ENCODE measurements at regions not wholly inside any gene's neighbourhood (a gene's known extent, or its start where the extent isn't known, plus 50 kb on each side); places are given as distances from the start of the nearest gene placed in this dataset.

GRCh38 chr3:72245183-72245811 is 460.3 kb upstream of the PROK2 start:
- no peak overlapping the region for H3K4me3 ChIP-seq (ENCODE audit: low read length)
- H3K27ac ChIP-seq (ENCODE audit: low read length): no peak overlapping the region
- no peaks in the 10 kb centered on the region for H3K9me3 ChIP-seq (ENCODE audit: control insufficient read depth, low read depth, low read length)
- H3K4me1 ChIP-seq (ENCODE audit: control insufficient read depth, low read depth, low read length): no peaks in the 10 kb centered on the region
- H3K9ac ChIP-seq (ENCODE audit: low read length): no peak overlapping the region
- no peaks in the 10 kb centered on the region for H3K36me3 ChIP-seq (ENCODE audit: control insufficient read depth, low read depth, low read length)
- no peaks in the 10 kb centered on the region for H3K27me3 ChIP-seq (ENCODE audit: control insufficient read depth, insufficient read depth, low read length)

- H3K9me3 ChIP-seq (ENCODE audit: control insufficient read depth, low read depth, low read length): no peaks in the 10 kb centered on the region
- H3K4me3 ChIP-seq (ENCODE audit: low read length): no peak overlapping the region
- no peaks in the 10 kb centered on the region for H3K4me1 ChIP-seq (ENCODE audit: control insufficient read depth, low read depth, low read length)
- H3K27ac ChIP-seq (ENCODE audit: low read length): no peak overlapping the region
- H3K27me3 ChIP-seq (ENCODE audit: control insufficient read depth, insufficient read depth, low read length): no peaks in the 10 kb centered on the region
- no peak overlapping the region for H3K9ac ChIP-seq (ENCODE audit: low read length)
- no peaks in the 10 kb centered on the region for H3K36me3 ChIP-seq (ENCODE audit: control insufficient read depth, low read depth, low read length)
Measured at GRCh38 chr3:72244396-72244795, 459.4 kb upstream of the PROK2 start.

GRCh38 chr3:72242326-72242725 is 457.4 kb upstream of the PROK2 start:
- Histone ChIP-seq H3K27ac (ENCODE audit: low read length) (no peak overlapping the region), H3K36me3 (ENCODE audit: control insufficient read depth, low read depth, low read length) (no peaks in the 10 kb centered on the region), H3K27me3 (ENCODE audit: control insufficient read depth, insufficient read depth, low read length) (no peaks in the 10 kb centered on the region), H3K4me3 (ENCODE audit: low read length) (no peak overlapping the region), H3K9me3 (ENCODE audit: control insufficient read depth, low read depth, low read length) (no peaks in the 10 kb centered on the region), H3K9ac (ENCODE audit: low read length) (no peak overlapping the region), H3K4me1 (ENCODE audit: control insufficient read depth, low read depth, low read length) (no peaks in the 10 kb centered on the region)

GRCh38 chr3:72241525-72241924 is 456.6 kb upstream of the PROK2 start:
- no peaks in the 10 kb centered on the region for H3K36me3 ChIP-seq (ENCODE audit: control insufficient read depth, low read depth, low read length)
- H3K9ac ChIP-seq (ENCODE audit: low read length): no peak overlapping the region
- H3K27me3 ChIP-seq (ENCODE audit: control insufficient read depth, insufficient read depth, low read length): no peaks in the 10 kb centered on the region
- H3K27ac ChIP-seq (ENCODE audit: low read length): no peak overlapping the region
- H3K9me3 ChIP-seq (ENCODE audit: control insufficient read depth, low read depth, low read length): no peaks in the 10 kb centered on the region
- no peak overlapping the region for H3K4me3 ChIP-seq (ENCODE audit: low read length)
- H3K4me1 ChIP-seq (ENCODE audit: control insufficient read depth, low read depth, low read length): no peaks in the 10 kb centered on the region

- H3K4me3 ChIP-seq (ENCODE audit: low read length): no peak overlapping the region
- H3K9ac ChIP-seq (ENCODE audit: low read length): no peak overlapping the region
- no peaks in the 10 kb centered on the region for H3K27me3 ChIP-seq (ENCODE audit: control insufficient read depth, insufficient read depth, low read length)
- no peaks in the 10 kb centered on the region for H3K36me3 ChIP-seq (ENCODE audit: control insufficient read depth, low read depth, low read length)
- H3K4me1 ChIP-seq (ENCODE audit: control insufficient read depth, low read depth, low read length): no peaks in the 10 kb centered on the region
- no peaks in the 10 kb centered on the region for H3K9me3 ChIP-seq (ENCODE audit: control insufficient read depth, low read depth, low read length)
- no peak overlapping the region for H3K27ac ChIP-seq (ENCODE audit: low read length)
Measured at GRCh38 chr3:72240531-72240930, 455.6 kb upstream of the PROK2 start.

- H3K9ac ChIP-seq (ENCODE audit: low read length): no peak overlapping the region
- H3K4me1 ChIP-seq (ENCODE audit: control insufficient read depth, low read depth, low read length): no peaks in the 10 kb centered on the region
Measured at GRCh38 chr3:72238801-72239200, 453.9 kb upstream of the PROK2 start.

GRCh38 chr3:72238010-72238691 is 453.2 kb upstream of the PROK2 start:
- no peak overlapping the region for H3K9ac ChIP-seq (ENCODE audit: low read length)
- no peak overlapping the region for H3K27ac ChIP-seq (ENCODE audit: low read length)
- no peaks in the 10 kb centered on the region for H3K4me1 ChIP-seq (ENCODE audit: control insufficient read depth, low read depth, low read length)
- H3K4me3 ChIP-seq (ENCODE audit: low read length): no peak overlapping the region
- no peaks in the 10 kb centered on the region for H3K36me3 ChIP-seq (ENCODE audit: control insufficient read depth, low read depth, low read length)
- no peaks in the 10 kb centered on the region for H3K9me3 ChIP-seq (ENCODE audit: control insufficient read depth, low read depth, low read length)
- no peaks in the 10 kb centered on the region for H3K27me3 ChIP-seq (ENCODE audit: control insufficient read depth, insufficient read depth, low read length)

More at GRCh38 chr3:72238801-72239200, 453.9 kb upstream of the PROK2 start:
- H3K36me3 ChIP-seq (ENCODE audit: control insufficient read depth, low read depth, low read length): no peaks in the 10 kb centered on the region
- no peaks in the 10 kb centered on the region for H3K27me3 ChIP-seq (ENCODE audit: control insufficient read depth, insufficient read depth, low read length)
- H3K9me3 ChIP-seq (ENCODE audit: control insufficient read depth, low read depth, low read length): no peaks in the 10 kb centered on the region
- no peak overlapping the region for H3K4me3 ChIP-seq (ENCODE audit: low read length)
- no peak overlapping the region for H3K27ac ChIP-seq (ENCODE audit: low read length)

GRCh38 chr3:72237679-72238009 is 452.7 kb upstream of the PROK2 start:
- Histone ChIP-seq H3K27ac (ENCODE audit: low read length) (no peak overlapping the region), H3K9me3 (ENCODE audit: control insufficient read depth, low read depth, low read length) (no peaks in the 10 kb centered on the region)

GRCh38 chr3:72234391-72234790 is 449.4 kb upstream of the PROK2 start:
- Histone ChIP-seq H3K4me3 (ENCODE audit: low read length) (no peak overlapping the region), H3K9me3 (ENCODE audit: control insufficient read depth, low read depth, low read length) (no peaks in the 10 kb centered on the region), H3K27ac (ENCODE audit: low read length) (no peak overlapping the region), H3K9ac (ENCODE audit: low read length) (no peak overlapping the region), H3K4me1 (ENCODE audit: control insufficient read depth, low read depth, low read length) (no peaks in the 10 kb centered on the region), H3K27me3 (ENCODE audit: control insufficient read depth, insufficient read depth, low read length) (no peaks in the 10 kb centered on the region), H3K36me3 (ENCODE audit: control insufficient read depth, low read depth, low read length) (no peaks in the 10 kb centered on the region)

More at GRCh38 chr3:72237679-72238009, 452.7 kb upstream of the PROK2 start:
- Histone ChIP-seq H3K4me1 (ENCODE audit: control insufficient read depth, low read depth, low read length) (no peaks in the 10 kb centered on the region), H3K4me3 (ENCODE audit: low read length) (no peak overlapping the region), H3K27me3 (ENCODE audit: control insufficient read depth, insufficient read depth, low read length) (no peaks in the 10 kb centered on the region), H3K9ac (ENCODE audit: low read length) (no peak overlapping the region), H3K36me3 (ENCODE audit: control insufficient read depth, low read depth, low read length) (no peaks in the 10 kb centered on the region)

GRCh38 chr3:72233571-72233970 is 448.6 kb upstream of the PROK2 start:
- no peaks in the 10 kb centered on the region for H3K27me3 ChIP-seq (ENCODE audit: control insufficient read depth, insufficient read depth, low read length)

GRCh38 chr3:72232777-72233176 is 447.8 kb upstream of the PROK2 start:
- H3K27me3 ChIP-seq (ENCODE audit: control insufficient read depth, insufficient read depth, low read length): no peaks in the 10 kb centered on the region
- H3K36me3 ChIP-seq (ENCODE audit: control insufficient read depth, low read depth, low read length): no peaks in the 10 kb centered on the region
- H3K9me3 ChIP-seq (ENCODE audit: control insufficient read depth, low read depth, low read length): no peaks in the 10 kb centered on the region
- no peak overlapping the region for H3K9ac ChIP-seq (ENCODE audit: low read length)
- H3K4me3 ChIP-seq (ENCODE audit: low read length): no peak overlapping the region
- no peak overlapping the region for H3K27ac ChIP-seq (ENCODE audit: low read length)
- H3K4me1 ChIP-seq (ENCODE audit: control insufficient read depth, low read depth, low read length): no peaks in the 10 kb centered on the region

More at GRCh38 chr3:72233571-72233970, 448.6 kb upstream of the PROK2 start:
- Histone ChIP-seq H3K27ac (ENCODE audit: low read length) (no peak overlapping the region), H3K9me3 (ENCODE audit: control insufficient read depth, low read depth, low read length) (no peaks in the 10 kb centered on the region), H3K4me3 (ENCODE audit: low read length) (no peak overlapping the region), H3K9ac (ENCODE audit: low read length) (no peak overlapping the region), H3K4me1 (ENCODE audit: control insufficient read depth, low read depth, low read length) (no peaks in the 10 kb centered on the region), H3K36me3 (ENCODE audit: control insufficient read depth, low read depth, low read length) (no peaks in the 10 kb centered on the region)

- no peak overlapping the region for H3K9ac ChIP-seq (ENCODE audit: low read length)
- no peaks in the 10 kb centered on the region for H3K27me3 ChIP-seq (ENCODE audit: control insufficient read depth, insufficient read depth, low read length)
- H3K4me1 ChIP-seq (ENCODE audit: control insufficient read depth, low read depth, low read length): no peaks in the 10 kb centered on the region
- no peaks in the 10 kb centered on the region for H3K36me3 ChIP-seq (ENCODE audit: control insufficient read depth, low read depth, low read length)
- no peak overlapping the region for H3K27ac ChIP-seq (ENCODE audit: low read length)
- H3K4me3 ChIP-seq (ENCODE audit: low read length): no peak overlapping the region
- no peaks in the 10 kb centered on the region for H3K9me3 ChIP-seq (ENCODE audit: control insufficient read depth, low read depth, low read length)
Measured at GRCh38 chr3:72232331-72232730, 447.4 kb upstream of the PROK2 start.
